ENCODE measurements at regions not wholly inside any gene's neighbourhood (a gene's known extent, or its start where the extent isn't known, plus 50 kb on each side); places are given as distances from the start of the nearest gene placed in this dataset.

GRCh38 chr6:84908304-84908904 is 144.0 kb upstream of the TBX18 start:
- no peak overlapping the region for H3K27ac ChIP-seq (ENCODE audit: low read depth, low read length)
- no peak overlapping the region for H3K9ac ChIP-seq (ENCODE audit: low read length)
- no peaks in the 10 kb centered on the region for H4K20me1 ChIP-seq (ENCODE audit: low read depth, low read length)
- TF ChIP-seq EZH2phosphoT487 (conservative IDR thresholded peaks at IDR 0.05; ENCODE audit: low read length): no peak
- no peak for TF ChIP-seq CTCF (IDR thresholded peaks at IDR 0.05; ENCODE audit: insufficient read depth, low read length, poor library complexity, severe bottlenecking)
- H2AFZ ChIP-seq (ENCODE audit: low read depth, low read length, severe bottlenecking): no peak overlapping the region
- H3K9me2 ChIP-seq (replicated peaks; ENCODE audit: insufficient read depth, low read length): no peaks in the 10 kb centered on the region
- no peak overlapping the region for H3K4me3 ChIP-seq (ENCODE audit: insufficient read depth, low read length, poor library complexity, severe bottlenecking)
- no peaks in the 10 kb centered on the region for H3K9me3 ChIP-seq (ENCODE audit: insufficient read depth, low read length)
- H3K36me3 ChIP-seq (ENCODE audit: low read length): no peaks in the 10 kb centered on the region
- H3K79me2 ChIP-seq (ENCODE audit: insufficient read depth, low read length): no peaks in the 10 kb centered on the region
- H3K27me3 ChIP-seq (ENCODE audit: low read length): no peaks in the 10 kb centered on the region
- H3F3A ChIP-seq (ENCODE audit: insufficient read depth): no peaks in the 10 kb centered on the region
- H3K4me2 ChIP-seq (ENCODE audit: low read depth, low read length, poor library complexity, severe bottlenecking): no peak overlapping the region

GRCh38 chr6:84906514-84906913 is 142.1 kb upstream of the TBX18 start:
- H3K27ac ChIP-seq (ENCODE audit: low read depth, low read length): no peak overlapping the region

GRCh38 chr6:84905823-84906222 is 141.4 kb upstream of the TBX18 start:
- no peak overlapping the region for H3K4me3 ChIP-seq (ENCODE audit: insufficient read depth, low read length, poor library complexity, severe bottlenecking)
- no peaks in the 10 kb centered on the region for H3K36me3 ChIP-seq (ENCODE audit: low read length)
- H3K9me3 ChIP-seq (ENCODE audit: insufficient read depth, low read length): no peaks in the 10 kb centered on the region
- H2AFZ ChIP-seq (ENCODE audit: low read depth, low read length, severe bottlenecking): no peak overlapping the region
- no peak overlapping the region for H3K9ac ChIP-seq (ENCODE audit: low read length)
- H3K9me2 ChIP-seq (replicated peaks; ENCODE audit: insufficient read depth, low read length): no peaks in the 10 kb centered on the region
- no peaks in the 10 kb centered on the region for H4K20me1 ChIP-seq (ENCODE audit: low read depth, low read length)
- H3K4me2 ChIP-seq (ENCODE audit: low read depth, low read length, poor library complexity, severe bottlenecking): no peak overlapping the region
- H3K79me2 ChIP-seq (ENCODE audit: insufficient read depth, low read length): no peaks in the 10 kb centered on the region
- H3K27ac ChIP-seq (ENCODE audit: low read depth, low read length): no peak overlapping the region
- no peaks in the 10 kb centered on the region for H3K27me3 ChIP-seq (ENCODE audit: low read length)
- no peaks in the 10 kb centered on the region for H3F3A ChIP-seq (ENCODE audit: insufficient read depth)
- TF ChIP-seq EZH2phosphoT487 (conservative IDR thresholded peaks at IDR 0.05; ENCODE audit: low read length) (no peak), CTCF (IDR thresholded peaks at IDR 0.05; ENCODE audit: insufficient read depth, low read length, poor library complexity, severe bottlenecking) (no peak)

More at GRCh38 chr6:84906514-84906913, 142.1 kb upstream of the TBX18 start:
- H3K9me2 ChIP-seq (replicated peaks; ENCODE audit: insufficient read depth, low read length): no peaks in the 10 kb centered on the region
- no peak overlapping the region for H3K4me3 ChIP-seq (ENCODE audit: insufficient read depth, low read length, poor library complexity, severe bottlenecking)
- no peak overlapping the region for H3K4me2 ChIP-seq (ENCODE audit: low read depth, low read length, poor library complexity, severe bottlenecking)
- no peak overlapping the region for H2AFZ ChIP-seq (ENCODE audit: low read depth, low read length, severe bottlenecking)
- H3K79me2 ChIP-seq (ENCODE audit: insufficient read depth, low read length): no peaks in the 10 kb centered on the region
- H3K9ac ChIP-seq (ENCODE audit: low read length): no peak overlapping the region
- TF ChIP-seq EZH2phosphoT487 (conservative IDR thresholded peaks at IDR 0.05; ENCODE audit: low read length) (no peak), CTCF (IDR thresholded peaks at IDR 0.05; ENCODE audit: insufficient read depth, low read length, poor library complexity, severe bottlenecking) (no peak)
- no peaks in the 10 kb centered on the region for H3K27me3 ChIP-seq (ENCODE audit: low read length)
- no peaks in the 10 kb centered on the region for H3K9me3 ChIP-seq (ENCODE audit: insufficient read depth, low read length)
- no peaks in the 10 kb centered on the region for H4K20me1 ChIP-seq (ENCODE audit: low read depth, low read length)
- no peaks in the 10 kb centered on the region for H3F3A ChIP-seq (ENCODE audit: insufficient read depth)
- H3K36me3 ChIP-seq (ENCODE audit: low read length): no peaks in the 10 kb centered on the region
